Prostate gland (tissue), 2 donors: ENCODE measurements at regions not wholly inside any gene's neighbourhood (a gene's known extent, or its start where the extent isn't known, plus 50 kb on each side); places are given as distances from the start of the nearest gene placed in this dataset.
"Not testable (repeated sequence)": the region's sequence is repeated elsewhere in the genome, so short reads cannot be mapped to it uniquely, and the experiment has no call there.

Experiments
- DNase-seq: peaks from one replicate; pipeline ENCODE4 v3.0.0-alpha.2; 2019; ENCODE audit warnings: low spot score
- H3K27ac ChIP-seq, 2 donors: fragments of 200-600 bp; sonication (generic); 2 replicates each; pipeline ENCODE4 v1.5.1; 2017 to 2019
- H3K27me3 ChIP-seq: fragments of 200-600 bp; sonication (generic); replicated peaks from 2 replicates; pipeline ENCODE4 v1.5.1; 2019; ENCODE audit not compliant: insufficient read depth
- H3K36me3 ChIP-seq, 2 donors: fragments of 200-600 bp; sonication (generic); 1 replicate in 1 of 2; 2 replicates in 1 of 2; pipeline versions ENCODE4 v1.5.1 to v1.8.1; 2017 to 2019
- H3K4me1 ChIP-seq: fragments of 200-600 bp; sonication (generic); replicated peaks from 2 replicates; pipeline ENCODE4 v1.5.1; 2019
- H3K4me3 ChIP-seq, 2 donors: fragments of 200-600 bp; sonication (generic); 2 replicates each; pipeline ENCODE4 v1.5.1; 2017 to 2019
- H3K9me3 ChIP-seq: fragments of 200-600 bp; sonication (generic); 2 replicates; pipeline ENCODE4 v1.5.1; 2017
- POLR2A ChIP-seq: fragments of 450-650 bp; IDR thresholded peaks from one replicate; pipeline ENCODE4 v1.6.1; 2016; ENCODE audit warnings: antibody characterized with exemption, mild to moderate bottlenecking
- POLR2AphosphoS5 ChIP-seq: sonication (generic); formaldehyde crosslinking; IDR thresholded peaks from one replicate; pipeline ENCODE4 v1.6.1; 2017; ENCODE audit warnings: antibody characterized with exemption
- WGBS: methylation state at CpG from one replicate; pipeline ENCODE4 v1.1.5; 2018; 5-methylcytosine and 5-hydroxymethylcytosine counted together
- intact Hi-C: fragments of 100-400 bp; cut with DNase I; formaldehyde crosslinking; loops from one replicate; pipeline ENCODE4 v1.14.2; 2022
- TF ChIP-seq, protein P1 (sequence below), 4 experiments: fragments of 200-600 bp in 2 of 4; fragments of 450-650 bp in 2 of 4; sonication (generic) in 2 of 4; IDR thresholded peaks; 1 replicate in 3 of 4; 2 replicates in 1 of 4; pipeline ENCODE4 v1.5.1; 2016 to 2019; ENCODE audit warnings: antibody characterized with exemption in 4 of 4, mild to moderate bottlenecking in 2 of 4, moderate library complexity in 2 of 4

- Histone ChIP-seq H3K36me3 (no peaks in the 10 kb centered on the region), H3K27me3 (no peaks in the 10 kb centered on the region), H3K27ac (no peak overlapping the region), H3K4me1 (no peaks in the 10 kb centered on the region), H3K9me3 (no peaks in the 10 kb centered on the region), H3K4me3 (no peak overlapping the region)
- no peak for TF ChIP-seq POLR2AphosphoS5
- TF ChIP-seq, protein P1, sequence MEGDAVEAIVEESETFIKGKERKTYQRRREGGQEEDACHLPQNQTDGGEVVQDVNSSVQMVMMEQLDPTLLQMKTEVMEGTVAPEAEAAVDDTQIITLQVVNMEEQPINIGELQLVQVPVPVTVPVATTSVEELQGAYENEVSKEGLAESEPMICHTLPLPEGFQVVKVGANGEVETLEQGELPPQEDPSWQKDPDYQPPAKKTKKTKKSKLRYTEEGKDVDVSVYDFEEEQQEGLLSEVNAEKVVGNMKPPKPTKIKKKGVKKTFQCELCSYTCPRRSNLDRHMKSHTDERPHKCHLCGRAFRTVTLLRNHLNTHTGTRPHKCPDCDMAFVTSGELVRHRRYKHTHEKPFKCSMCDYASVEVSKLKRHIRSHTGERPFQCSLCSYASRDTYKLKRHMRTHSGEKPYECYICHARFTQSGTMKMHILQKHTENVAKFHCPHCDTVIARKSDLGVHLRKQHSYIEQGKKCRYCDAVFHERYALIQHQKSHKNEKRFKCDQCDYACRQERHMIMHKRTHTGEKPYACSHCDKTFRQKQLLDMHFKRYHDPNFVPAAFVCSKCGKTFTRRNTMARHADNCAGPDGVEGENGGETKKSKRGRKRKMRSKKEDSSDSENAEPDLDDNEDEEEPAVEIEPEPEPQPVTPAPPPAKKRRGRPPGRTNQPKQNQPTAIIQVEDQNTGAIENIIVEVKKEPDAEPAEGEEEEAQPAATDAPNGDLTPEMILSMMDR (IDR thresholded peaks at IDR 0.05): no peak
- no peak for TF ChIP-seq POLR2A
- no peak for DNase-seq
- intact Hi-C loops: no loop called here
- 33% methylated on average over 4 of the region's 4 CpGs for WGBS
Measured at GRCh38 chr2:215260097-215260677, 51.7 kb upstream of the ATIC start.

DNA sequence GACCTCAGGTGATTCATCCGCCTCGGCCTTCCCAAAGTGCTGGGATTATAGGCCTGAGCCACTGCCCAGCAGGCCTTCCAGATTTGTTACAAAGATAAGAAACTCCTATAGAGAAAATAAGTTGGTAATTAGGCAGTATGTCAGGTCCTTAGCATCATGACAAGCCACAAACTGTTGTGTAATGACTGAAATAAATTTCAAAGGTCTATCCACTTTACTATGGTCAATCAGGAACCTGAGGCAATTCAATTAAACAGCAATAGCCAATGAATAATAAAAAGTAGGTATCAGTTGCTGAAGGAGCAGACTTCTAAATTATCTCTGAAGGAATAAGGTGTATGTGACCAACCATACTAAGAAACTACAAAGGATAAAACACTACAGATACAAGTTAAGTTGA is 62.4 kb upstream of the ATIC start:
- intact Hi-C loops: no loop called here
- Histone ChIP-seq H3K4me1 (no peaks in the 10 kb centered on the region), H3K27me3 (no peaks in the 10 kb centered on the region), H3K27ac (no peak overlapping the region), H3K4me3 (no peak overlapping the region), H3K9me3 (no peaks in the 10 kb centered on the region), H3K36me3 (no peaks in the 10 kb centered on the region)
- WGBS: 81% methylated on average over 2 of the region's 2 CpGs
- no peak for TF ChIP-seq POLR2A
- TF ChIP-seq, protein P1 (IDR thresholded peaks at IDR 0.05): no peak
- TF ChIP-seq POLR2AphosphoS5: no peak
- no peak for DNase-seq

DNA sequence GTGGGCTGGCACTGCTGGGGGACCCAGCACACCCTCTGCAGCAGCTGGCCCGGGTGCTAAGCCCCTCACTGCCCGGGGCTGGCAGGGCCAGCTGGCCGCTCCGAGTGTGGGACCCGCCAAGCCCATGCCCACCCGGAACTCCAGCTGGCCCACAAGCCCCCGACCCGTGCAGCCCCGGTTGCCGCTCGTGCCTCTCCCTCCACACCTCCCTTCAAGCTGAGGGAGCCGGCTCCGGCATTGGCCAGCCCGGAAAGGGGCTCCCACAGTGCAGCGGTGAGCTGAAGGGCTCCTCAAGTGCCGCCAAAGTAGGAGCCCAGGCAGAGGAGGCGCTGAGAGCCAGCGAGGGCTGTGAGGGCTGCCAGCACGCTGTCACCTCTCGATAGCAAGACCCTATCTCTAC is 65.9 kb upstream of the ATIC start:
- H3K4me1 ChIP-seq, H3K4me3 ChIP-seq, H3K36me3 ChIP-seq, H3K27me3 ChIP-seq, DNase-seq, H3K9me3 ChIP-seq, intact Hi-C loops, H3K27ac ChIP-seq: not testable (repeated sequence)
- WGBS: 89% methylated on average over 19 of the region's 20 CpGs

DNA sequence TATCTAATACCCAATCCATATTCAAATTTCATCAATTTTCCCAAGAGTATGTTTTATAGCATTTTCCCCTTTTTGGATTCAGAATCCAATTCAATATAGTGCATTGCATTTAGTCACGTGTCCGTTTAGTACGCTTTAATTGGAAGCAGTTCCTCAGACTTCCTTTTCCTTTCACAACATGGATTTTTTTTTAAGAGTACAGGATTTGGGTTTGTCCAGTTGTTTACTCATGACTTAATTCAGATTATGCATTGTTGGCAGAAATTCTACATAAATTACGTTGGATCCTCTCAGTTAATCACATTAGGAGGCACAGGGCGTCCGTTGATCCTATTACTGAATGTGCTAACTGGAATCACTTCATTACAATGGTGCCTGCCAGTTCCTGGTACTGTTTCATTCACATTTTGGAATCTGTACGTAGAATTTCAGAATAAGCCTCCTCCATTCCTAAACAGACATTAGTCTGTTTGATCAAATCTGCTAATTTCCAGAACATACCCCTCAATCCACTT is 70.0 kb upstream of the ATIC start:
- Histone ChIP-seq H3K9me3 (no peaks in the 10 kb centered on the region), H3K36me3 (no peaks in the 10 kb centered on the region), H3K4me3 (no peak overlapping the region), H3K4me1 (no peaks in the 10 kb centered on the region), H3K27me3 (no peaks in the 10 kb centered on the region), H3K27ac (no peak overlapping the region)
- DNase-seq: no peak
- TF ChIP-seq, protein P1 (IDR thresholded peaks at IDR 0.05): no peak
- TF ChIP-seq POLR2AphosphoS5 (no peak), POLR2A (no peak)
- WGBS: 71% methylated on average over 7 of the region's 7 CpGs
- intact Hi-C loops: no loop called here

- 15% methylated on average over 3 of the region's 3 CpGs for WGBS
- DNase-seq: no peak
- Histone ChIP-seq H3K36me3 (no peaks in the 10 kb centered on the region), H3K9me3 (no peaks in the 10 kb centered on the region), H3K27ac (no peak overlapping the region), H3K27me3 (no peaks in the 10 kb centered on the region), H3K4me1 (no peaks in the 10 kb centered on the region), H3K4me3 (no peak overlapping the region)
- TF ChIP-seq, protein P1 (IDR thresholded peaks at IDR 0.05): no peak
- TF ChIP-seq POLR2AphosphoS5 (no peak), POLR2A (no peak)
- intact Hi-C loops: no loop called here
Measured at GRCh38 chr2:215238485-215239098, 73.3 kb upstream of the ATIC start.
